SK-N-MC (cell line): ENCODE measurements at regions not wholly inside any gene's neighbourhood (a gene's known extent, or its start where the extent isn't known, plus 50 kb on each side); places are given as distances from the start of the nearest gene placed in this dataset.

Experiments used
- EZH2 ChIP-seq: fragments of 200-600 bp; sonication (generic); IDR thresholded peaks from one replicate; pipeline ENCODE4 v1.6.1; 2017; ENCODE audit warnings: antibody characterized with exemption
- FOXP2 ChIP-seq: optimal IDR thresholded peaks from 2 replicates; pipeline ENCODE3; 2011; ENCODE audit warnings: mild to moderate bottlenecking, moderate library complexity; ENCODE audit not compliant: insufficient read depth; ENCODE audit errors: extremely low read length, control extremely low read depth
- POLR2AphosphoS5 ChIP-seq: IDR thresholded peaks from 2 replicates; pipeline ENCODE4 v1.6.1; 2012; ENCODE audit warnings: mild to moderate bottlenecking, low read depth, low read length, borderline replicate concordance

DNA sequence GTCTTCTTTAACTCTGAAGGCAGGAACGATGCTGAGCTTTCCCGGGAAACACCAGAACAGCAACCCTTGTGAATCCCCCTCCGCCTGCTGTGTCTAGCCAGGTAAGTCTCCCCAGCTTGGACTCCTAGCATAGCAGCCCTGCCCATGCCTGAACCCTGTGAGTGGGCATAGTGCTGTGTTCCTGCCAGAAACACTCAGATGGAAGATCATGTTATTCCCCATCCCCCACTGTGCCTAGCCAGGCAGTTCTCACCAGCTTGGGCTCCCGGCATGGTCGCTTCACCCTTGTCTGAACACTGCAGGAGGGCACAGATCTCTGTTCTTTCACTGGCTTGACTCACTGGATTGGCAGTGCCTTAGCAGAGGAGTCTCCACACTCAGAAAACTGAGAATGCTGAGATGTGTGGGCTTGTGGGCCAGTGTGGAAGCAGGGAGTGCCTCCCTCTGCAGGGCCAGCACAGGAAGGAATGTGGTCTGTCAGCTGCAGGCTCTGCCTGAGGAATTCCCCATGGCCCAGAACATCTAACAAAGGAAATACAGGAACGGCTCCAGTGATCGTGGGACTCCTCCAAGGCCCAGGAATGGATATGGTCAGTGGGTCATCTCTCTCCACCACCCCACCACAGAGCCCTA, 440.1 kb upstream of the ADGRB3 start:
- no peak for TF ChIP-seq FOXP2
- TF ChIP-seq EZH2 = no peak
- TF ChIP-seq POLR2AphosphoS5 = no peak
